ENCODE measurements at regions not wholly inside any gene's neighbourhood (a gene's known extent, or its start where the extent isn't known, plus 50 kb on each side); places are given as distances from the start of the nearest gene placed in this dataset.

- no peak overlapping the region for H3K23ac ChIP-seq (ENCODE audit: insufficient read length)
- no peak overlapping the region for H2BK15ac ChIP-seq (ENCODE audit: low read length)
- no peak overlapping the region for H2AFZ ChIP-seq (ENCODE audit: low read length)
- H3K79me1 ChIP-seq (ENCODE audit: low read depth, low read length) = no peaks in the 10 kb centered on the region
- ChIA-PET CTCF (ENCODE audit: partially characterized antibody) (interaction anchor here (1.3 kb wide), 1 partner anchor 319 kb away, joined by 4 read pairs; no protein-coding TSS in a partner anchor), POLR2A (ENCODE audit: partially characterized antibody) (no interaction called here)
- H3K4me2 ChIP-seq (ENCODE audit: insufficient read depth in 1 of 2, low read depth in 2 of 2, low read length in 2 of 2) = no peak overlapping the region
- DNase-seq (ENCODE audit: low read depth in 1 of 2, low spot score in 2 of 2) (peak in 1 of 2 experiments; percentile 25), FAIRE-seq (no peak)
- no peak overlapping the region for H2BK12ac ChIP-seq (ENCODE audit: low read depth, low read length)
- H3K27me3 ChIP-seq (replicated peaks in 1 of 4; ENCODE audit: control insufficient read depth in 3 of 4, extremely low read depth in 1 of 4, insufficient read depth in 3 of 4, low read length in 3 of 4) = no peaks in the 10 kb centered on the region
- H2BK5ac ChIP-seq (ENCODE audit: low read depth, low read length) = no peak overlapping the region
- no peaks in the 10 kb centered on the region for H3K36me3 ChIP-seq (ENCODE audit: control insufficient read depth in 2 of 4, insufficient read depth in 4 of 4, low read length in 3 of 4)
- no peak overlapping the region for H3K4me3 ChIP-seq (ENCODE audit: extremely low read depth in 1 of 4, insufficient read depth in 2 of 4, low read depth in 3 of 4, low read length in 4 of 4)
- H2BK120ac ChIP-seq (replicated peaks; ENCODE audit: low read depth, low read length) = no peak overlapping the region
- no peak overlapping the region for H3K4ac ChIP-seq (replicated peaks; ENCODE audit: insufficient read length, low read depth, low read length)
- no peak for TF ChIP-seq CTCF (IDR thresholded peaks at IDR 0.05; ENCODE audit: control extremely low read depth in 1 of 3, insufficient read depth in 1 of 3, low read depth in 1 of 3, low read length in 3 of 3)
- no peak for TF ChIP-seq ATF3 (IDR thresholded peaks at IDR 0.05; ENCODE audit: insufficient read depth, low read depth, low read length)
- no peak for TF ChIP-seq PHF8 (conservative IDR thresholded peaks at IDR 0.05; ENCODE audit: low read depth, low read length)
- H3K79me2 ChIP-seq (ENCODE audit: control insufficient read depth in 1 of 2, insufficient read depth in 2 of 2, low read length in 2 of 2) = no peaks in the 10 kb centered on the region
- no peak overlapping the region for H3K14ac ChIP-seq (ENCODE audit: insufficient read length)
- no peak overlapping the region for H2AK5ac ChIP-seq (ENCODE audit: low read depth, low read length)
- H4K5ac ChIP-seq (ENCODE audit: insufficient read length, low read depth, low read length) = no peak overlapping the region
- H4K20me1 ChIP-seq (replicated peaks in 1 of 2; ENCODE audit: control insufficient read depth in 1 of 2, insufficient read depth in 2 of 2, low read length in 2 of 2) = no peaks in the 10 kb centered on the region
- no peaks in the 10 kb centered on the region for H3K9me3 ChIP-seq (ENCODE audit: insufficient read depth in 2 of 2, low read depth in 1 of 2, low read length in 1 of 2)
- no peaks in the 10 kb centered on the region for H3K4me1 ChIP-seq (replicated peaks in 1 of 4; ENCODE audit: control insufficient read depth in 3 of 4, insufficient read depth in 4 of 4, low read length in 3 of 4)
- no peak overlapping the region for H3K18ac ChIP-seq (ENCODE audit: extremely low read depth, low read length)
- H4K91ac ChIP-seq (replicated peaks; ENCODE audit: insufficient read length, low read length) = no peak overlapping the region
- 84% methylated on average over 6 of the region's 6 CpGs; no CpG with 5 or more reads in 1 of the 2 experiments for WGBS, 2 experiments (ENCODE audit: extremely low coverage in 1 of 2, insufficient coverage in 1 of 2, insufficient read length in 1 of 2, insufficient replicate concordance in 2 of 2, low coverage in 1 of 2, low lambda C conversion rate in 2 of 2, missing lambda C conversion rate in 1 of 2)
- H4K8ac ChIP-seq (ENCODE audit: extremely low read depth, insufficient read depth, low read length) = no peak overlapping the region
- H3K56ac ChIP-seq (replicated peaks; ENCODE audit: insufficient read length, low read depth, low read length) = no peak overlapping the region
- no peak overlapping the region for H3K27ac ChIP-seq (ENCODE audit: low read depth, low read length)
- no peak overlapping the region for H2BK20ac ChIP-seq (ENCODE audit: low read length)
- no peak overlapping the region for H3K9ac ChIP-seq (replicated peaks in 1 of 4; ENCODE audit: extremely low read depth in 1 of 4, low read depth in 3 of 4, low read length in 3 of 4)
- no peaks in the 10 kb centered on the region; the same call in 1 of the 2 replicates for H3K23me2 ChIP-seq (ENCODE audit: low read depth, low read length)
Observed at GRCh38 chr6:25175196-25175595, 104.0 kb upstream of the CARMIL1 start.

Data from H1 (cell line).